ENCODE measurements at regions not wholly inside any gene's neighbourhood (a gene's known extent, or its start where the extent isn't known, plus 50 kb on each side); places are given as distances from the start of the nearest gene placed in this dataset.

DNA sequence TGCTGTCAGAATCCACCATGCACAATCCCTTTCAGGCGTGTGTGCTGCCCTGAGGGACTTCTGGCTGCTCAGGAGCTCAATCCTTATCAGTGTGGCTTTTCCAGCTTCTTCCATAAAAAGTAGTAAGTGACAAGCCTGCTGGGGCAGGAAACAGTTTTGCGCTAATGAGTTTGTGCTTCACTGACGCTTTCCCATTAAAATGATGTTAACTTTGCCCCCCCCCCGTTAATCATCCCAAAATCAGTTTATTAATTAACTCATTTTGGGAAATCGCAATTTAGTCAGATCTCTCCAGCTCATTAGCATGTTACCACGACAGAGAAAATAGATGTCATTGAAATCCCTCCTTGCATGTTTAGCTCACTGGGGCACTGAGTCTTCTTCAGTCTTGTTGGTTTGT lies 186.5 kb upstream of the TENM4 start:
- no peak overlapping the region for H3K23ac ChIP-seq (ENCODE audit: low read length in 2 of 2)
- H2BK120ac ChIP-seq (ENCODE audit: low read depth, low read length) = no peak overlapping the region
- H3K18ac ChIP-seq (ENCODE audit: low read depth in 1 of 2, low read length in 2 of 2) = no peak overlapping the region
- H3K4me2 ChIP-seq (ENCODE audit: low read length, poor library complexity, severe bottlenecking) = no peak overlapping the region
- no peak overlapping the region for H3K4me3 ChIP-seq (ENCODE audit: insufficient read depth in 1 of 2, low read depth in 1 of 2, low read length in 2 of 2)
- 48% methylated on average over 6 of the region's 6 CpGs for WGBS
- no peak overlapping the region for H3K27ac ChIP-seq (ENCODE audit: low read length, poor library complexity, severe bottlenecking)
- H2AFZ ChIP-seq (ENCODE audit: low read depth, low read length) = no peak overlapping the region
- H4K91ac ChIP-seq (ENCODE audit: low read length) = no peak overlapping the region
- H3K4ac ChIP-seq (ENCODE audit: low read depth in 1 of 2, low read length in 2 of 2) = no peak overlapping the region
- H4K8ac ChIP-seq (ENCODE audit: low read length) = no peak overlapping the region
- no peaks in the 10 kb centered on the region for H3K9me3 ChIP-seq (ENCODE audit: control insufficient read depth, low read length)
- H2BK5ac ChIP-seq (ENCODE audit: low read depth, low read length, poor library complexity, severe bottlenecking) = no peak overlapping the region
- no peak overlapping the region for H2BK12ac ChIP-seq (ENCODE audit: low read length in 2 of 2)
- no peak overlapping the region for H3K9ac ChIP-seq (ENCODE audit: low read length)
- no peak overlapping the region for H2AK5ac ChIP-seq (ENCODE audit: low read length, severe bottlenecking)
- no peaks in the 10 kb centered on the region for H3K4me1 ChIP-seq (ENCODE audit: control insufficient read depth, insufficient read depth, low read depth, low read length)
- H3K14ac ChIP-seq (ENCODE audit: low read length in 2 of 2) = no peak overlapping the region
- no peaks in the 10 kb centered on the region for H3K27me3 ChIP-seq (ENCODE audit: control insufficient read depth in 1 of 2, insufficient read depth in 1 of 2, low read length in 2 of 2)
- no peaks in the 10 kb centered on the region for H3K79me1 ChIP-seq (replicated peaks; ENCODE audit: low read length, poor library complexity, severe bottlenecking)
- no peak for DNase-seq
- H3K36me3 ChIP-seq (ENCODE audit: control insufficient read depth in 1 of 2, insufficient read depth in 2 of 2, low read depth in 1 of 2, low read length in 2 of 2) = no peaks in the 10 kb centered on the region
- no peak overlapping the region for H2BK15ac ChIP-seq (ENCODE audit: low read depth, poor library complexity, severe bottlenecking)

DNA sequence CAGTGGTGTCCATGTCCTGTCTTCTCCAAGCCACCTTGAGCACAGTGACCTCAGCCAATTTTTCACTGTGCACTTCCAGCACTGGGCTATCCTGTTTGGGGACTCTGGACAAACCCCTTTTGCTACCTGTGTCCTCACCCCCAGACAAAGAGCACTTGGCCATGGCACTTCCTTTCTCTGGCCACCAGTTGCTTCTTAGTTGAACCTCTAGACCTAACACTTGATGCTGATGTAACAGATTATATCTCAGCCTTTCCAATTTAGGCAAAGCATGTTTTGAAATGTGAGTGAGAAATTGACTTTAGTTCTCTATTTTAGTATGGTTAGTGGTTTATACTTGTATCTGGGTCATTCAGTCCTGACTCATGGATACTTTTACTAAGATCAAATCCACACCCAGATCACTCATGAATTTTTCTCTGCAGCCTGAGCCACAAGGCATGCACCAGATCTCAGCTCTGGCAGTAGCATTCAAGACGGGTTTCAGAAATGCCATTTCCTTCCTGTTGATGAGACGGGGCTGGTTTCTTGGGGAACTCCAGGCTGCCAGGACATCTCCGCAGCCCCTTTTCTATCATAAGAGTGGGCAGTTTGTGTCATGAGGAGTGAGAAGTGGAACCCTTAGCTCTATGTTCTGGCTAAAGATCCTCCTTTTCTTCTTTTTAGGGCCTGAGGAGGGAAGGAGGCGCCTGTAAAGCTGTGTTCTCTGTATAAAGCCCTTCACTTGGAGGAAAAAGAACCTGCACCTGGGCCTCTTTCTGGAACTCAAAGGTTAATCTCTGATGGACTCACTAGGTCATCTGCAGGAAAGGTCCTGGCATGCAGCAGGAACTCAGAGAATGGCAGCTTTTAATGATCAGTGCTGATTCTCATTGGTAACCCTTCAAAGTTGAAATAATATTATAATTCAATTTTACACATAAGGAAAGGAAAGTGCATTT lies 185.6 kb upstream of the TENM4 start:
- WGBS = 59% methylated on average over 4 of the region's 4 CpGs
- H3K36me3 ChIP-seq (ENCODE audit: control insufficient read depth in 1 of 2, insufficient read depth in 2 of 2, low read depth in 1 of 2, low read length in 2 of 2) = no peaks in the 10 kb centered on the region
- no peaks in the 10 kb centered on the region for H3K4me1 ChIP-seq (ENCODE audit: control insufficient read depth, insufficient read depth, low read depth, low read length)
- H3K79me1 ChIP-seq (replicated peaks; ENCODE audit: low read length, poor library complexity, severe bottlenecking) = no peaks in the 10 kb centered on the region
- H4K91ac ChIP-seq (ENCODE audit: low read length) = no peak overlapping the region
- no peak for DNase-seq
- H2AFZ ChIP-seq (ENCODE audit: low read depth, low read length) = no peak overlapping the region
- H3K9me3 ChIP-seq (ENCODE audit: control insufficient read depth, low read length) = no peaks in the 10 kb centered on the region
- no peak overlapping the region for H3K4me2 ChIP-seq (ENCODE audit: low read length, poor library complexity, severe bottlenecking)
- no peak overlapping the region for H3K9ac ChIP-seq (ENCODE audit: low read length)
- no peak overlapping the region for H3K14ac ChIP-seq (ENCODE audit: low read length in 2 of 2)
- no peak overlapping the region for H3K4me3 ChIP-seq (ENCODE audit: insufficient read depth in 1 of 2, low read depth in 1 of 2, low read length in 2 of 2)
- no peak overlapping the region for H2BK12ac ChIP-seq (ENCODE audit: low read length in 2 of 2)
- H3K4ac ChIP-seq (ENCODE audit: low read depth in 1 of 2, low read length in 2 of 2) = no peak overlapping the region
- H2BK120ac ChIP-seq (ENCODE audit: low read depth, low read length) = no peak overlapping the region
- no peak overlapping the region for H3K23ac ChIP-seq (ENCODE audit: low read length in 2 of 2)
- H3K27ac ChIP-seq (ENCODE audit: low read length, poor library complexity, severe bottlenecking) = no peak overlapping the region
- H4K8ac ChIP-seq (ENCODE audit: low read length) = no peak overlapping the region
- no peaks in the 10 kb centered on the region for H3K27me3 ChIP-seq (ENCODE audit: control insufficient read depth in 1 of 2, insufficient read depth in 1 of 2, low read length in 2 of 2)
- no peak overlapping the region for H2BK5ac ChIP-seq (ENCODE audit: low read depth, low read length, poor library complexity, severe bottlenecking)
- no peak overlapping the region for H2BK15ac ChIP-seq (ENCODE audit: low read depth, poor library complexity, severe bottlenecking)
- no peak overlapping the region for H3K18ac ChIP-seq (ENCODE audit: low read depth in 1 of 2, low read length in 2 of 2)
- no peak overlapping the region for H2AK5ac ChIP-seq (ENCODE audit: low read length, severe bottlenecking)

DNA sequence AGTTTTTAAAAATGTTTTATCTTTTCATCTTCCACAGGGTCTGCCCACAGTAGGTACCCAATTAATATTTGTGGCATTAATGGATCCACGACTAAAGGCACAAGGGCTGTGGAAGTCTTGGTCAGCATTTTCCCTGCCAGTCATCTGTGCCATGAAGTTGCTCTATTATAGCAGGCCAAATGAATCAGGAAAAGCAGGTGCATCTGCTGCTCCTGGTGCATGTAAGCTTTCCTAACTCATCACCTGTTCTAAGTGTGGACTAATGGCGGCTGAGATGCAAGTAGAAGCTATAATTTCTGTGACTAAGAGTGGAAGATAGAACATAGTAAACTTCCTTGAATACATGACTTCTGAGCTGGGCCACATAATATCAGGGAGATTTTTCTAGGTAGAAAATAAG lies 182.5 kb upstream of the TENM4 start:
- H4K8ac ChIP-seq (ENCODE audit: low read length) = no peak overlapping the region
- H3K4me2 ChIP-seq (ENCODE audit: low read length, poor library complexity, severe bottlenecking) = no peak overlapping the region
- no peak overlapping the region for H3K18ac ChIP-seq (ENCODE audit: low read depth in 1 of 2, low read length in 2 of 2)
- H3K23ac ChIP-seq (ENCODE audit: low read length in 2 of 2) = no peak overlapping the region
- no peak overlapping the region for H3K14ac ChIP-seq (ENCODE audit: low read length in 2 of 2)
- H4K91ac ChIP-seq (ENCODE audit: low read length) = no peak overlapping the region
- no peak overlapping the region for H3K9ac ChIP-seq (ENCODE audit: low read length)
- no peak for DNase-seq
- no peak overlapping the region for H3K4me3 ChIP-seq (ENCODE audit: insufficient read depth in 1 of 2, low read depth in 1 of 2, low read length in 2 of 2)
- no peak overlapping the region for H3K27ac ChIP-seq (ENCODE audit: low read length, poor library complexity, severe bottlenecking)
- peaks cover 2% of the 10 kb centered on the region for H3K4me1 ChIP-seq (ENCODE audit: control insufficient read depth, insufficient read depth, low read depth, low read length)
- H2BK15ac ChIP-seq (ENCODE audit: low read depth, poor library complexity, severe bottlenecking) = no peak overlapping the region
- H2AFZ ChIP-seq (ENCODE audit: low read depth, low read length) = no peak overlapping the region
- no peaks in the 10 kb centered on the region for H3K79me1 ChIP-seq (replicated peaks; ENCODE audit: low read length, poor library complexity, severe bottlenecking)
- no peak overlapping the region for H2AK5ac ChIP-seq (ENCODE audit: low read length, severe bottlenecking)
- 87% methylated on average over 1 of the region's 2 CpGs for WGBS
- no peak overlapping the region for H2BK12ac ChIP-seq (ENCODE audit: low read length in 2 of 2)
- no peaks in the 10 kb centered on the region for H3K9me3 ChIP-seq (ENCODE audit: control insufficient read depth, low read length)
- H2BK5ac ChIP-seq (ENCODE audit: low read depth, low read length, poor library complexity, severe bottlenecking) = no peak overlapping the region
- no peaks in the 10 kb centered on the region for H3K36me3 ChIP-seq (ENCODE audit: control insufficient read depth in 1 of 2, insufficient read depth in 2 of 2, low read depth in 1 of 2, low read length in 2 of 2)
- H2BK120ac ChIP-seq (ENCODE audit: low read depth, low read length) = no peak overlapping the region
- H3K27me3 ChIP-seq (ENCODE audit: control insufficient read depth in 1 of 2, insufficient read depth in 1 of 2, low read length in 2 of 2) = no peaks in the 10 kb centered on the region
- no peak overlapping the region for H3K4ac ChIP-seq (ENCODE audit: low read depth in 1 of 2, low read length in 2 of 2)

DNA sequence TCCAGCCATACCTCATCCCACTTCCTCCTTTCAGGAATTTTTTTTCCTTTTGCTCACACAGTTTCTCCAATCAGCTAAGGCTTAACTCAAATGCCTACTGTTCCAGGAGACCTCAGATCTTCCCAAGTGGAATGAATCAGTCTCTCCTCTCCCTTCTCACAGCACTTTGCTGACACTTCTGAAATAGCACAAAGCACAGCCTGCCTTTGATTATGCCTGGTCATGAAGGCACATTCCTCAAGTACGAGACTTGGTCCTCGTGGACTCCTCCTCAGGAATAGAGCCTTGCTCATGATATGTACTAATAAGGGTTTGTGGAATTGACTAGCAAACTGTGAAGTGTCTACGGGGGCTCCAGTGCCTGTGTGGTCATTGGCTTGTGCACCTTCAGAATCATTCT lies 176.7 kb upstream of the TENM4 start:
- Histone ChIP-seq H2BK12ac (ENCODE audit: low read length in 2 of 2) (no peak overlapping the region), H2BK5ac (ENCODE audit: low read depth, low read length, poor library complexity, severe bottlenecking) (no peak overlapping the region), H3K18ac (ENCODE audit: low read depth in 1 of 2, low read length in 2 of 2) (no peak overlapping the region), H3K36me3 (ENCODE audit: control insufficient read depth in 1 of 2, insufficient read depth in 2 of 2, low read depth in 1 of 2, low read length in 2 of 2) (no peaks in the 10 kb centered on the region), H3K27me3 (ENCODE audit: control insufficient read depth in 1 of 2, insufficient read depth in 1 of 2, low read length in 2 of 2) (no peaks in the 10 kb centered on the region), H3K14ac (ENCODE audit: low read length in 2 of 2) (no peak overlapping the region), H3K4me1 (ENCODE audit: control insufficient read depth, insufficient read depth, low read depth, low read length) (peaks cover 2% of the 10 kb centered on the region), H2BK120ac (ENCODE audit: low read depth, low read length) (no peak overlapping the region), H3K23ac (ENCODE audit: low read length in 2 of 2) (no peak overlapping the region), H3K9me3 (ENCODE audit: control insufficient read depth, low read length) (no peaks in the 10 kb centered on the region), H2AFZ (ENCODE audit: low read depth, low read length) (no peak overlapping the region), H3K4ac (ENCODE audit: low read depth in 1 of 2, low read length in 2 of 2) (no peak overlapping the region), H3K4me2 (ENCODE audit: low read length, poor library complexity, severe bottlenecking) (no peak overlapping the region), H2BK15ac (ENCODE audit: low read depth, poor library complexity, severe bottlenecking) (no peak overlapping the region), H3K9ac (ENCODE audit: low read length) (no peak overlapping the region), H4K8ac (ENCODE audit: low read length) (no peak overlapping the region), H3K27ac (ENCODE audit: low read length, poor library complexity, severe bottlenecking) (no peak overlapping the region), H4K91ac (ENCODE audit: low read length) (no peak overlapping the region), H3K4me3 (ENCODE audit: insufficient read depth in 1 of 2, low read depth in 1 of 2, low read length in 2 of 2) (no peak overlapping the region), H2AK5ac (ENCODE audit: low read length, severe bottlenecking) (no peak overlapping the region), H3K79me1 (replicated peaks; ENCODE audit: low read length, poor library complexity, severe bottlenecking) (no peaks in the 10 kb centered on the region)
- DNase-seq = no peak
- 19% methylated on average over 3 of the region's 3 CpGs for WGBS
